Endodermal cell (in vitro differentiated cells): ENCODE measurements at regions not wholly inside any gene's neighbourhood (a gene's known extent, or its start where the extent isn't known, plus 50 kb on each side); places are given as distances from the start of the nearest gene placed in this dataset.

Experiments
- DNase-seq: peaks from one replicate; pipeline ENCODE4 v3.0.0-alpha.2; 2017
- H3K27ac ChIP-seq: 2 replicates; pipeline ENCODE4 v1.5.1; 2013; ENCODE audit warnings: mild to moderate bottlenecking, low read depth, low read length, moderate library complexity
- H3K27me3 ChIP-seq: 2 replicates; pipeline ENCODE4 v1.6.1; 2013; ENCODE audit warnings: mild to moderate bottlenecking, low read length, moderate library complexity; ENCODE audit not compliant: insufficient read depth, control insufficient read depth, poor library complexity, severe bottlenecking
- H3K36me3 ChIP-seq: 2 replicates; pipeline ENCODE4 v1.7.0; 2013; ENCODE audit warnings: mild to moderate bottlenecking, low read length, moderate library complexity; ENCODE audit not compliant: control insufficient read depth, insufficient read depth
- H3K4me1 ChIP-seq: one replicate; pipeline ENCODE4 v1.7.0; 2013; ENCODE audit warnings: low read length; ENCODE audit not compliant: control insufficient read depth, insufficient read depth
- H3K4me3 ChIP-seq: 2 replicates; pipeline ENCODE4 v1.5.1; 2013; ENCODE audit warnings: mild to moderate bottlenecking, low read length, moderate library complexity
- H3K9ac ChIP-seq: 2 replicates; pipeline ENCODE4 v1.6.1; 2013; ENCODE audit warnings: mild to moderate bottlenecking, low read length, moderate library complexity; ENCODE audit not compliant: poor library complexity, severe bottlenecking; ENCODE audit errors: extremely low read depth
- H3K9me3 ChIP-seq: 2 replicates; pipeline ENCODE4 v1.6.1; 2013; ENCODE audit warnings: mild to moderate bottlenecking, low read length, moderate library complexity; ENCODE audit not compliant: control insufficient read depth
- H3K27ac Mint-ChIP-seq: 2 replicates; pipeline ENCODE4 v1.8.0; 2020; ENCODE audit warnings: mixed read lengths
- H3K27me3 Mint-ChIP-seq: 2 replicates; pipeline ENCODE4 v1.8.0; 2021; ENCODE audit warnings: mild to moderate bottlenecking, mixed read lengths; ENCODE audit not compliant: insufficient read depth
- H3K36me3 Mint-ChIP-seq: 2 replicates; pipeline ENCODE4 v1.8.0; 2020; ENCODE audit warnings: low read depth, mixed read lengths
- H3K4me1 Mint-ChIP-seq: 2 replicates; pipeline ENCODE4 v1.8.0; 2020; ENCODE audit warnings: mixed read lengths
- H3K4me3 Mint-ChIP-seq: 2 replicates; pipeline ENCODE4 v1.8.0; 2020; ENCODE audit warnings: mild to moderate bottlenecking, moderate library complexity, mixed read lengths
- H3K9me3 Mint-ChIP-seq: 2 replicates; pipeline ENCODE4 v1.8.0; 2020; ENCODE audit warnings: mild to moderate bottlenecking, mixed read lengths
- CTCF ChIP-seq: fragments of 200-600 bp; sonication (generic); conservative IDR thresholded peaks from 2 replicates; pipeline ENCODE4 v1.5.0; 2021; ENCODE audit warnings: antibody characterized with exemption, mild to moderate bottlenecking
- WGBS, 2 experiments: methylation state at CpG; one replicate each; pipeline versions ENCODE4 v1.1.5 to v1.1.7; 2013; ENCODE audit warnings: missing lambda C conversion rate in 2 of 2, mixed read lengths in 1 of 2; ENCODE audit not compliant: insufficient coverage in 1 of 2, insufficient read length in 1 of 2; 5-methylcytosine and 5-hydroxymethylcytosine counted together

DNA sequence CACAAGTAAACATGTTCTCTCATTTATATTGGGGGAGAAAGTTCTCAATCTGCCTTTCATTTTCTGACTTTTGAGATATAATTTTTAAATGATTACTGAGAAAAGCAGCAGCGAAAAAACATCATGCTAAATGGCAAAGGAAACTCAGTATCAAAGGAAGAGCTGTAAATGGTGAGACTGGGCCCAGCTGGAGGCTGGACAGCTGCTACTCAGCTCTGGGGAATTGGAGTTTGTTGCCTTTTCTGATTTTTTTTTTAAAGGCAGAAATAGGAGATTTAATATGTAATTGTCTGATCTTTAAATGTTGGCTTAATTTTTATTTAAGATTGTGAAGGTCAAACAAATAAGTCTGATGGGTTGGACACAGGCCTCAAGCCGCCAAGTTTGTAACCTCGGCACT, 137.1 kb upstream of the TACR1 start:
- Histone ChIP-seq H3K4me1 (peaks cover 3% of the 10 kb centered on the region), H3K36me3 (no peaks in the 10 kb centered on the region), H3K27me3 (no peaks in the 10 kb centered on the region), H3K9ac (no peak overlapping the region), H3K9me3 (no peaks in the 10 kb centered on the region), H3K27ac (no peak overlapping the region), H3K4me3 (no peak overlapping the region)
- no peaks in the 10 kb centered on the region for H3K36me3 Mint-ChIP-seq
- H3K27ac Mint-ChIP-seq = no peak overlapping the region
- no peaks in the 10 kb centered on the region for H3K27me3 Mint-ChIP-seq
- H3K9me3 Mint-ChIP-seq = peaks cover 1% of the 10 kb centered on the region
- WGBS, 2 experiments = 95 to 100% methylated on average over 3 of the region's 3 CpGs
- TF ChIP-seq CTCF = no peak
- H3K4me3 Mint-ChIP-seq = no peak overlapping the region
- peaks cover 8% of the 10 kb centered on the region for H3K4me1 Mint-ChIP-seq
- no peak for DNase-seq

DNA sequence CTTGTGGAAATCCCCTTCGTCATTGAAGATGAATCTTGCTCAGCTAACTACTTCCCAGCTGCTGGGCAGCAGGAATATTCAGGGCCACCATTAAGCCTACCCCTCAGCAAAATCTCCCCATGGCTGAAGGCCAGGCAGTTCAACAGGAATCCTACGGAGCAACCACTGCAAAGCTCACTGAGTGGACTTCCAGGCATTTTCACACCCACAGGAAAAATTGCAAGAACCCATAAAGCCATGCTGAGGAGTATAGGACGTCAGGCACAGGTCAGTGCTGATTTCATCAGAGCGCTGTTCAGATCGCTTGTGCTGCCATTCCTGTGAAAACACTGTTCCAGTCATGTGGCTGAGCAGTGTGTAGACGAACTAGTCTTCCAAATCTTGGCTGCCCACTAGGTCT, 134.8 kb upstream of the TACR1 start:
- H3K27ac Mint-ChIP-seq = no peak overlapping the region
- H3K27me3 Mint-ChIP-seq = no peaks in the 10 kb centered on the region
- Histone ChIP-seq H3K4me3 (no peak overlapping the region), H3K27me3 (no peaks in the 10 kb centered on the region), H3K9me3 (no peaks in the 10 kb centered on the region), H3K9ac (no peak overlapping the region), H3K36me3 (no peaks in the 10 kb centered on the region), H3K27ac (no peak overlapping the region), H3K4me1 (no peaks in the 10 kb centered on the region)
- TF ChIP-seq CTCF = no peak
- WGBS, 2 experiments = 90 to 91% methylated on average over 6 of the region's 6 CpGs
- no peak overlapping the region for H3K4me3 Mint-ChIP-seq
- peaks cover 4% of the 10 kb centered on the region for H3K4me1 Mint-ChIP-seq
- DNase-seq = no peak
- no peaks in the 10 kb centered on the region for H3K36me3 Mint-ChIP-seq
- H3K9me3 Mint-ChIP-seq = peaks cover 5% of the 10 kb centered on the region

DNA sequence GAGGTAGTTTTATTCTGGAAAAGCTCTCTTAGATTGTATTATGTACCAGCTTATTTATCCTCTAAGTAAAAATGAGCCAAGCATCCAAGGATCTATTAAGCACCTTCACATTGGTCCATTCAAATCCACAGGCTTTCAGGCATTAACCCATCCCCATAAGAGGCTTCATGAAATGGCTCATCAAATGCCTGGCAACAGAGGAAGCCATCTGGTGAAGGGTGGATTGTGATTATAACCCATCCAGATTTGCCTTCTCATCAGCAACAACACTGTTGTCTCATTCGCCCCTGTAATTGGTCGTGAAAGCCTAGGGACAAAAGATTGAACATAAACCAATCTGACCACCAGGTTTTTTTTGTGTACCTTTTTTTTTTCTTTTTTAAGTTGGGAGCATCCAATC, 134.3 kb upstream of the TACR1 start:
- H3K9me3 ChIP-seq = no peaks in the 10 kb centered on the region
- H3K4me1 ChIP-seq = no peaks in the 10 kb centered on the region
- no peaks in the 10 kb centered on the region for H3K27me3 Mint-ChIP-seq
- H3K4me3 Mint-ChIP-seq = no peak overlapping the region
- H3K9me3 Mint-ChIP-seq = peaks cover 5% of the 10 kb centered on the region
- H3K27ac ChIP-seq = no peak overlapping the region
- H3K4me3 ChIP-seq = no peak overlapping the region
- H3K27ac Mint-ChIP-seq = no peak overlapping the region
- no peak for TF ChIP-seq CTCF
- H3K27me3 ChIP-seq = no peaks in the 10 kb centered on the region
- H3K4me1 Mint-ChIP-seq = peaks cover 4% of the 10 kb centered on the region
- WGBS, 2 experiments = 90 to 100% methylated on average over 2 of the region's 2 CpGs
- no peaks in the 10 kb centered on the region for H3K36me3 ChIP-seq
- no peak for DNase-seq
- no peaks in the 10 kb centered on the region for H3K36me3 Mint-ChIP-seq
- H3K9ac ChIP-seq = no peak overlapping the region
